ENCODE measurements at regions not wholly inside any gene's neighbourhood (a gene's known extent, or its start where the extent isn't known, plus 50 kb on each side); places are given as distances from the start of the nearest gene placed in this dataset.
A peak's percentile ranks its signal among the peaks of the same experiment; 100 is the strongest.
"Not testable (repeated sequence)": the region's sequence is repeated elsewhere in the genome, so short reads cannot be mapped to it uniquely, and the experiment has no call there.

DNA sequence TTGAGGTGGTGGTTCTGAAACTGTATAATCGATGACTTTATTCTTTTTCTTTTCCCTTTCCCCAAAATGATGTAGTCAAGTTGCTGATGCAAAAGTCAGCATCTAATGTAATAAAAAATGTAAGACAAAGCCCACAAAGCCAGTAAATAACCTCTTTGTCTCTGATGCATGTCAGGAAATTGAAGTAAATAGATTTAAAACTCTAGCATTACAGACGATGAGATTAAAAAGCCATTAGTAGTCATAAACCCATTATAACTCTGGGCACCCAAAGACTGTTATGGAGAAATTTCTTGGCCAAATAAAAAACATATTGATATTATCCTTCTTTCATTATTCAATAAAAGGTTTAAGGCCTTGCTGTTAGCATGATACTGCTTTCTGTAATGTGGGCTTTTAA is 548.7 kb downstream of the TUSC1 start:
- DNase-seq (ENCODE audit: low read depth) = no peak
- H3K4me3 ChIP-seq (ENCODE audit: low read length) = no peak overlapping the region
- TF ChIP-seq, protein P1, sequence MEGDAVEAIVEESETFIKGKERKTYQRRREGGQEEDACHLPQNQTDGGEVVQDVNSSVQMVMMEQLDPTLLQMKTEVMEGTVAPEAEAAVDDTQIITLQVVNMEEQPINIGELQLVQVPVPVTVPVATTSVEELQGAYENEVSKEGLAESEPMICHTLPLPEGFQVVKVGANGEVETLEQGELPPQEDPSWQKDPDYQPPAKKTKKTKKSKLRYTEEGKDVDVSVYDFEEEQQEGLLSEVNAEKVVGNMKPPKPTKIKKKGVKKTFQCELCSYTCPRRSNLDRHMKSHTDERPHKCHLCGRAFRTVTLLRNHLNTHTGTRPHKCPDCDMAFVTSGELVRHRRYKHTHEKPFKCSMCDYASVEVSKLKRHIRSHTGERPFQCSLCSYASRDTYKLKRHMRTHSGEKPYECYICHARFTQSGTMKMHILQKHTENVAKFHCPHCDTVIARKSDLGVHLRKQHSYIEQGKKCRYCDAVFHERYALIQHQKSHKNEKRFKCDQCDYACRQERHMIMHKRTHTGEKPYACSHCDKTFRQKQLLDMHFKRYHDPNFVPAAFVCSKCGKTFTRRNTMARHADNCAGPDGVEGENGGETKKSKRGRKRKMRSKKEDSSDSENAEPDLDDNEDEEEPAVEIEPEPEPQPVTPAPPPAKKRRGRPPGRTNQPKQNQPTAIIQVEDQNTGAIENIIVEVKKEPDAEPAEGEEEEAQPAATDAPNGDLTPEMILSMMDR (IDR thresholded peaks at IDR 0.05; ENCODE audit: insufficient read depth, low read depth, low read length, missing control alignments) = no peak

- no peak for DNase-seq (ENCODE audit: low read depth)
- TF ChIP-seq, protein P1 (IDR thresholded peaks at IDR 0.05; ENCODE audit: insufficient read depth, low read depth, low read length, missing control alignments) = no peak
- no peak overlapping the region for H3K4me3 ChIP-seq (ENCODE audit: low read length)
Measured at GRCh38 chr9:25121811-25122210, 556.4 kb downstream of the TUSC1 start.

DNA sequence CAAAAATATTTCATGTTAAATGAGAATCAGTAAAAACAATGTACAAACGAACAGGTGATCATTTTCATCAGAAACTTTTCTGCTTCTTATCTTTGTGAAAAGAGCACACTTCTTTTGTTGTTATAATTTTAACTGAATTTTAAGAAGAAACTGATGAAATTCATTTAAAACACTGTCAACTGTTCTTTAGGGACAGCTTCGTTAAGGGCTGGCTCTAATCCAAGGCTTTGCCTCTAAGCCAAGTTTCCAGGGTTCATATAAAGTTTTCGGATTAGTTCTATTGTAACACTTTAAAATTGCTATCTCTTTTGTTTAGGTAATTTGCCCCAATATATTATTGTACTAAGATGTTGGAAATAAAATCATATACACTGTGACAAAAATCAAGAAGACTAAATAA is 559.2 kb downstream of the TUSC1 start:
- TF ChIP-seq, protein P1 (IDR thresholded peaks at IDR 0.05; ENCODE audit: insufficient read depth, low read depth, low read length, missing control alignments) = no peak
- H3K4me3 ChIP-seq (ENCODE audit: low read length) = no peak overlapping the region
- no peak for DNase-seq (ENCODE audit: low read depth)

GRCh38 chr9:25117791-25118190 is 560.5 kb downstream of the TUSC1 start:
- no peak for DNase-seq (ENCODE audit: low read depth)
- TF ChIP-seq, protein P1 (IDR thresholded peaks at IDR 0.05; ENCODE audit: insufficient read depth, low read depth, low read length, missing control alignments) = no peak

DNA sequence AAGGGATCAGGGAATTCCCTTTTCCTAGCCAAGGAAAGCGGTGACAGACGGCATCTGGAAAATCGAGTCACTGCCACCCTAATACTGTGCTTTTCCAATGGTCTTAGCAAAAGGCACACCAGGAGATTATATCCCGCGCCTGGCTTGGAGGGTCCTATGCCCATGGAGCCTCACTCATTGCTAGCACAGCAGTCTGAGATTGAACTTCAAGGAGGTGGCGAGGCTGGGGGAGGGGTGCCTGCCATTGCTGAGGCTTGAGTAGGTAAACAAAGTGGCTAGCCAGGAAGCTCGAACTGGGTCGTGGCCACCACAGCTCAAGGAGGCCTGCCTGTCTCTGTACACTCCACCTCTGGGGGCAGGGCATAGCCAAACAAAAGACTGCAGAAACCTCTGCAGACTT is 556.5 kb upstream of the IZUMO3 start:
- not testable (repeated sequence) for DNase-seq (ENCODE audit: low read depth); H3K4me3 ChIP-seq (ENCODE audit: low read length)

More at GRCh38 chr9:25117791-25118190, 560.5 kb downstream of the TUSC1 start:
- H3K4me3 ChIP-seq (ENCODE audit: low read length) = no peak overlapping the region

- no peak overlapping the region for H3K4me3 ChIP-seq (ENCODE audit: low read length)
- DNase-seq (ENCODE audit: low read depth) = peak; percentile 4
- TF ChIP-seq, protein P1 (IDR thresholded peaks at IDR 0.05; ENCODE audit: insufficient read depth, low read depth, low read length, missing control alignments) = no peak
Measured at GRCh38 chr9:25094518-25094917, 548.8 kb upstream of the IZUMO3 start.

- TF ChIP-seq, protein P1 (IDR thresholded peaks at IDR 0.05; ENCODE audit: insufficient read depth, low read depth, low read length, missing control alignments) = no peak
- no peak for DNase-seq (ENCODE audit: low read depth)
- no peak overlapping the region for H3K4me3 ChIP-seq (ENCODE audit: low read length)
Measured at GRCh38 chr9:25078202-25078601, 532.5 kb upstream of the IZUMO3 start.
